HepG2 (cell line): ENCODE measurements at regions not wholly inside any gene's neighbourhood (a gene's known extent, or its start where the extent isn't known, plus 50 kb on each side); places are given as distances from the start of the nearest gene placed in this dataset.

Experiments
- ATAD3A ChIP-seq: sonication (generic); formaldehyde crosslinking; IDR thresholded peaks from 2 replicates; pipeline ENCODE4 v1.4.0; 2020; ENCODE audit warnings: missing genetic modification reagents
- CC2D1A ChIP-seq: sonication (generic); formaldehyde crosslinking; IDR thresholded peaks from 2 replicates; pipeline ENCODE4 v1.8.1; 2023; ENCODE audit warnings: mild to moderate bottlenecking, missing genetic modification reagents
- HHEX ChIP-seq: IDR thresholded peaks from 2 replicates; pipeline ENCODE4 v1.6.1; 2016; ENCODE audit warnings: control low read depth
- HNF4G ChIP-seq, 2 experiments: sonication (generic) in 1 of 2; formaldehyde crosslinking in 1 of 2; IDR thresholded peaks; 2 replicates each; pipeline versions ENCODE4 v1.4.0 to v1.6.1; 2011 to 2020; ENCODE audit warnings: borderline replicate concordance in 2 of 2, low read depth in 2 of 2, mild to moderate bottlenecking in 2 of 2, low read length in 1 of 2, missing genetic modification reagents in 1 of 2, moderate library complexity in 1 of 2
- HOXD1 ChIP-seq: sonication (generic); formaldehyde crosslinking; IDR thresholded peaks from 2 replicates; pipeline ENCODE4 v1.5.0; 2020; ENCODE audit warnings: missing genetic modification reagents
- JUND ChIP-seq: sonication (generic); formaldehyde crosslinking; IDR thresholded peaks from 2 replicates; pipeline ENCODE4 v1.8.0; 2022; ENCODE audit warnings: mild to moderate bottlenecking, missing genetic modification reagents
- KAT8 ChIP-seq: IDR thresholded peaks from 2 replicates; pipeline ENCODE4 v1.6.1; 2016; ENCODE audit warnings: missing genetic modification reagents, missing compliant biosample characterization
- KMT2A ChIP-seq: sonication (generic); formaldehyde crosslinking; IDR thresholded peaks from 2 replicates; pipeline ENCODE4 v1.4.0; 2020; ENCODE audit warnings: missing genetic modification reagents
- MED1 ChIP-seq: sonication (generic); formaldehyde crosslinking; IDR thresholded peaks from 2 replicates; pipeline ENCODE4 v1.4.0; 2020; ENCODE audit warnings: missing genetic modification reagents
- NCOA2 ChIP-seq: sonication (generic); formaldehyde crosslinking; IDR thresholded peaks from 2 replicates; pipeline ENCODE4 v1.8.0; 2022; ENCODE audit warnings: inconsistent platforms
- NFKB2 ChIP-seq: sonication (generic); formaldehyde crosslinking; IDR thresholded peaks from 2 replicates; pipeline ENCODE4 v1.4.0; 2020; ENCODE audit warnings: missing genetic modification reagents, borderline replicate concordance
- NR3C1 ChIP-seq: sonication (generic); formaldehyde crosslinking; IDR thresholded peaks from 2 replicates; pipeline ENCODE4 v1.4.0; 2020; ENCODE audit warnings: missing genetic modification reagents
- PCBP1 ChIP-seq: fragments of 200-400 bp; formaldehyde crosslinking; IDR thresholded peaks from 2 replicates; pipeline ENCODE4 v1.6.1; 2017; ENCODE audit warnings: mild to moderate bottlenecking, low read depth, low read length, borderline replicate concordance
- RNF219 ChIP-seq: sonication (generic); formaldehyde crosslinking; IDR thresholded peaks from 2 replicates; pipeline ENCODE4 v1.5.0; 2020; ENCODE audit warnings: mild to moderate bottlenecking, missing genetic modification reagents
- SMAD9 ChIP-seq: sonication (generic); formaldehyde crosslinking; IDR thresholded peaks from 2 replicates; pipeline ENCODE4 v1.5.1; 2020; ENCODE audit warnings: mild to moderate bottlenecking, missing genetic modification reagents
- SOX5 ChIP-seq: IDR thresholded peaks from 2 replicates; pipeline ENCODE4 v1.6.1; 2016; ENCODE audit warnings: borderline replicate concordance
- TP53 ChIP-seq: sonication (generic); formaldehyde crosslinking; conservative IDR thresholded peaks from 2 replicates; pipeline ENCODE4 v1.4.0; 2020; ENCODE audit warnings: missing genetic modification reagents
- ZNF317 ChIP-seq: sonication (generic); formaldehyde crosslinking; IDR thresholded peaks from 2 replicates; pipeline ENCODE4 v1.5.0; 2020; ENCODE audit warnings: mild to moderate bottlenecking, missing genetic modification reagents
- ZNF510 ChIP-seq: sonication (generic); formaldehyde crosslinking; IDR thresholded peaks from 2 replicates; pipeline ENCODE4 v1.4.0; 2020; ENCODE audit warnings: low read depth, mild to moderate bottlenecking, missing genetic modification reagents
- ZNF543 ChIP-seq: sonication (generic); formaldehyde crosslinking; IDR thresholded peaks from 2 replicates; pipeline ENCODE4 v1.4.0; 2020; ENCODE audit warnings: mild to moderate bottlenecking, missing genetic modification reagents
- ZNF577 ChIP-seq: sonication (generic); formaldehyde crosslinking; IDR thresholded peaks from 2 replicates; pipeline ENCODE4 v1.4.0; 2020; ENCODE audit warnings: mild to moderate bottlenecking, low read depth, missing genetic modification reagents, borderline replicate concordance
- ZNF644 ChIP-seq: IDR thresholded peaks from 2 replicates; pipeline ENCODE4 v1.6.1; 2016; ENCODE audit warnings: low read depth
- ZNF792 ChIP-seq: IDR thresholded peaks from 2 replicates; pipeline ENCODE4 v1.6.1; 2016
- ZUFSP ChIP-seq: sonication (generic); formaldehyde crosslinking; IDR thresholded peaks from 2 replicates; pipeline ENCODE4 v1.9.0; 2021; ENCODE audit warnings: missing genetic modification reagents, mild to moderate bottlenecking, borderline replicate concordance
- TF ChIP-seq, protein P1 (sequence below): sonication (generic); formaldehyde crosslinking; IDR thresholded peaks from 2 replicates; pipeline ENCODE4 v1.4.0; 2020; ENCODE audit warnings: missing genetic modification reagents, borderline replicate concordance
- TF ChIP-seq, protein P2 (sequence below): IDR thresholded peaks from 2 replicates; pipeline ENCODE4 v1.6.1; 2016; ENCODE audit warnings: missing genetic modification reagents, missing compliant biosample characterization

DNA sequence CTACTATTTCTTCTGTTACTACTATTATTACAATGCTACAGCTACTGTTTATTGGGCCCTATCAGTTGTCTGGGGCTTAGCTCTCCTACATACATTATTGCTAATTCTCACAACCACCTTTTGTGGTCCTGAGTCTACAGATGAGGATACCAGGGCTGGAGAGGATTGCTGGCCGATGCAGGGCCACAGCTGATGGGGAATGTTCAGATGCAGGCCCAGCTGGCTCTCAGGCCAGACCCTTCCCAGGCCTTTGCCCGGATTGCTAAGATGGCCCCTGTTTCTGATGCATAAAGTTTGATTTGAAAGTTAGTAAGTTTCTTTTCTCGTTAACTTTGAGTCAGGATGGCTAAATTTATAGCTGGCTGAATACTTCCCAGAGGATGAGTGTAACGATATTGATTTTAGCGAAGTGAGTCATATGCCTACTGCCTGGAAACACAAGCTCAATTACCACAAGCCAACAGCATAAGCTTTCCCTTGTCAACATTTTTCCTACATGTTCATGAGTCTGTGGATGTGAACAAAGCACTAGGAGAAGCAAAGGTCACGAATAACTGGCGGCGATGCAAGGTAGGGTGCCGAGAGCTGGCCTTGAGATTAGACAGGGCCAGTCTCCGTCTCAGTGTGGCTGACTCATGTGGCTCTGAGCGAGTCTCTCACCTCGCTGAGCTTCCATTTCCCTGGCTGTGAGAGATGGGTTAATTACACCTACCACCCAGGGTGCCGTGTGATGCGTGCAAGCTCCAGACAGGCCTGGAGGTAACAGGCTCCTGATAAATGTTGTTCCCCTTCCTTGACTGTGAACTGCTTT, 111.0 kb downstream of the BEGAIN start (continued):
- TF ChIP-seq HOXD1 (no peak), HNF4G (IDR thresholded peaks at IDR 0.05; ENCODE audit: borderline replicate concordance, low read depth, low read length) (peak; percentile 55; the same call in 1 of the 2 replicates), HNF4G (CRISPR knock-in tag; IDR thresholded peaks at IDR 0.05; ENCODE audit: borderline replicate concordance, low read depth) (0 out of 2 replicates have a peak, but pooled peaks have one; percentile 27), ZNF644 (CRISPR knock-in tag) (peak; percentile 93; the same call in 1 of the 2 replicates), NFKB2 (CRISPR knock-in tag) (no peak), MED1 (CRISPR knock-in tag) (peak; percentile 76), ZNF317 (CRISPR knock-in tag) (peak; percentile 84), SMAD9 (CRISPR knock-in tag) (no peak), RNF219 (CRISPR knock-in tag) (no peak), PCBP1 (no peak), ZNF792 (CRISPR knock-in tag) (peak; percentile 88; the same call in 1 of the 2 replicates), ZUFSP (CRISPR knock-in tag) (no peak), NR3C1 (CRISPR knock-in tag) (no peak), HHEX (CRISPR knock-in tag) (peak; percentile 93), ZNF543 (CRISPR knock-in tag) (0 out of 2 replicates have a peak, but pooled peaks have one; percentile 54), ATAD3A (CRISPR knock-in tag) (no peak), SOX5 (peak; percentile 92), ZNF577 (no peak), TP53 (CRISPR knock-in tag) (no peak), NCOA2 (CRISPR knock-in tag) (peak; percentile 79), CC2D1A (no peak), JUND (CRISPR knock-in tag) (peak; percentile 91), KAT8 (peak; percentile 73; the same call in 1 of the 2 replicates), ZNF510 (peak; percentile 54; the same call in 1 of the 2 replicates), KMT2A (CRISPR knock-in tag) (peak; percentile 77; the same call in 1 of the 2 replicates)
- TF ChIP-seq, protein P1, sequence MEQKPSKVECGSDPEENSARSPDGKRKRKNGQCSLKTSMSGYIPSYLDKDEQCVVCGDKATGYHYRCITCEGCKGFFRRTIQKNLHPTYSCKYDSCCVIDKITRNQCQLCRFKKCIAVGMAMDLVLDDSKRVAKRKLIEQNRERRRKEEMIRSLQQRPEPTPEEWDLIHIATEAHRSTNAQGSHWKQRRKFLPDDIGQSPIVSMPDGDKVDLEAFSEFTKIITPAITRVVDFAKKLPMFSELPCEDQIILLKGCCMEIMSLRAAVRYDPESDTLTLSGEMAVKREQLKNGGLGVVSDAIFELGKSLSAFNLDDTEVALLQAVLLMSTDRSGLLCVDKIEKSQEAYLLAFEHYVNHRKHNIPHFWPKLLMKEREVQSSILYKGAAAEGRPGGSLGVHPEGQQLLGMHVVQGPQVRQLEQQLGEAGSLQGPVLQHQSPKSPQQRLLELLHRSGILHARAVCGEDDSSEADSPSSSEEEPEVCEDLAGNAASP: peak; percentile 48; the same call in 1 of the 2 replicates
- TF ChIP-seq, protein P2, sequence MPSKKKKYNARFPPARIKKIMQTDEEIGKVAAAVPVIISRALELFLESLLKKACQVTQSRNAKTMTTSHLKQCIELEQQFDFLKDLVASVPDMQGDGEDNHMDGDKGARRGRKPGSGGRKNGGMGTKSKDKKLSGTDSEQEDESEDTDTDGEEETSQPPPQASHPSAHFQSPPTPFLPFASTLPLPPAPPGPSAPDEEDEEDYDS (CRISPR knock-in tag): peak; percentile 15; the same call in 1 of the 2 replicates
